NCI-H526 treated with DMSO at 0.1 percent for 48 hours (cell line): ENCODE measurements at regions not wholly inside any gene's neighbourhood (a gene's known extent, or its start where the extent isn't known, plus 50 kb on each side); places are given as distances from the start of the nearest gene placed in this dataset.
"Not testable (repeated sequence)": the region's sequence is repeated elsewhere in the genome, so short reads cannot be mapped to it uniquely, and the experiment has no call there.

Experiments used
- DNase-seq: peaks from one replicate; lab custom pipeline; 2025; lab: John Stamatoyannopoulos, UW

GRCh38 chr1:80181418-80181817 is 1174.9 kb upstream of the ADGRL4 start:
- no peak for DNase-seq

DNA sequence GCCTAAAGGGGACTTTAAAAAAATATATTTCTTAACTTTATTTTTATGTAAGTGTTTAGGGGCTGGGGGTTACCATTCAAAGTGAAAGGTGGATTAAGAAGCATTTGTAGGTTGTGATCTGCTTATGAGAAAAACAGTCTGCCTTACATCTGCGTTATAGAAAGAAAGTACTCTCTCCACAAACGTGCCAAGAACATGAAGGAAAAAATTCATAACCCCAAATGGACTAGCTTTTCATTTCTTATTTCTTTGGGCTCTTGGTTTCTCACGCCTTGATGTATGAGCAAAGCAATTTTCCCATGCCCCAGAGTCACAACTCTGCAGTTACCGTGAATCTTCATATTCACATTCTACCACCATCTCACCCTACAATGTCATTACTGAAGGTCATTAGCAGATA is 1165.1 kb upstream of the ADGRL4 start:
- no peak for DNase-seq

- no peak for DNase-seq
Measured at GRCh38 chr1:80170811-80171485, 1164.4 kb upstream of the ADGRL4 start.

GRCh38 chr1:80164150-80164549 is 1157.6 kb upstream of the ADGRL4 start:
- no peak for DNase-seq

GRCh38 chr1:80163686-80164085 is 1157.2 kb upstream of the ADGRL4 start:
- DNase-seq, result no peak

- no peak for DNase-seq
Measured at GRCh38 chr1:80158771-80159170, 1152.2 kb upstream of the ADGRL4 start.

DNA sequence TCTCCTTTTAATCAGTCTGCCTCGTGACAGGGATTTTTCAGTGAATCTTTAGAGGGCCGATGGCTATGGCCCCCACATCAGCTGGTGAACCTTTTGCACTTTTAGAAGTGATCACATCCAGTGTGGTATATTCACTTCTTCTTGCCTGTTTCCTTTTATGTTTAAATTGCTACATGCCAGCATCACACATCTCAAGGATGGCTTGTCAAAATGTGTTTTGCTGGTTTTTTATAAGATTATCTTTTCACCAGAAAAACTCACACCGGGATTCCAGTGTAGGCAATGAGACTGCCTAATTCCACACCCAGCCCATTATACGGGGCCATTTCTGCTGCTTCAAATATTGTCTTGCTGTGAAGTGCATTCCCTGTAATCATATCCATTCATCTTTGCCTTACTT is 1151.7 kb upstream of the ADGRL4 start:
- DNase-seq, result no peak

GRCh38 chr1:80155371-80155770 is 1148.8 kb upstream of the ADGRL4 start:
- DNase-seq, result no peak

DNA sequence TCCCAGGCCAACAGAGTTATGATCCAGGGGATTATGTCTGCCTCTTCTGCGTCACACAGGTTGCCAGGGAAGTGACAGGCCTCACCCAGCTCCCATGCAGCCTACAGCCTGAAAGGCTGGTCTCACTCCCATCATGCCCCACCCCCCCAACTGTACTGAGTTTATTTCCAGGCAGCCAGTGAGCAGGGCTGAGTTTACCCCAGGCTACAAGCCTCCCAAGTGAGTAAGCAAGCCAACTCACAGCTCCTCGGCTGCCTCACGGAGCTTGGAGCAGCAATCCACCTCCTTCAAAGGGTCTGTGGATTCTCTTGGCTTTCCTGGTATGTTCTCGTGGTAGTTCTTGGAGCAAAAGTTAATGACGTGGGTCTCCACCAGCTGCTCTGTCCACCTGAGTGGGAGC is 1147.6 kb upstream of the ADGRL4 start:
- no peak for DNase-seq

- DNase-seq, result no peak
Measured at GRCh38 chr1:80153762-80154161, 1147.2 kb upstream of the ADGRL4 start.

DNA sequence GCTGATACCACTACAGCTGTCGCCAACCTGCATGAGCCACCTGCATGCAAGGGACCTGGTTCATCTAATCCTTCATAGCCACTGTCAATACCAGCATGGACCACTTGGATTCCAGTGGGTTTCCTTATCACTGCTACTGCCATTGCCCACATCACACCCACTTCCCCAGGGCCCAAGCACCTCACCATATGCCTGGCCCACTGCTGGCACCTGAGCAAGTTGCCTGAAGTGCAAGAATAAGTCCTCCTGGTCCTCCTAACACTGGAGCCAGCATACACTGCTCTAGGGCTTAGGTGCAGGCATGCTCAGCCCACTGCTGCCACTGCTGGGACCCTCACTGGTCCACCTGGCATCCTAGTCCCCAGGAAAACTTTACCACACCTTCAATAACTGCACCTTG is 1136.8 kb upstream of the ADGRL4 start:
- DNase-seq, result no peak

DNA sequence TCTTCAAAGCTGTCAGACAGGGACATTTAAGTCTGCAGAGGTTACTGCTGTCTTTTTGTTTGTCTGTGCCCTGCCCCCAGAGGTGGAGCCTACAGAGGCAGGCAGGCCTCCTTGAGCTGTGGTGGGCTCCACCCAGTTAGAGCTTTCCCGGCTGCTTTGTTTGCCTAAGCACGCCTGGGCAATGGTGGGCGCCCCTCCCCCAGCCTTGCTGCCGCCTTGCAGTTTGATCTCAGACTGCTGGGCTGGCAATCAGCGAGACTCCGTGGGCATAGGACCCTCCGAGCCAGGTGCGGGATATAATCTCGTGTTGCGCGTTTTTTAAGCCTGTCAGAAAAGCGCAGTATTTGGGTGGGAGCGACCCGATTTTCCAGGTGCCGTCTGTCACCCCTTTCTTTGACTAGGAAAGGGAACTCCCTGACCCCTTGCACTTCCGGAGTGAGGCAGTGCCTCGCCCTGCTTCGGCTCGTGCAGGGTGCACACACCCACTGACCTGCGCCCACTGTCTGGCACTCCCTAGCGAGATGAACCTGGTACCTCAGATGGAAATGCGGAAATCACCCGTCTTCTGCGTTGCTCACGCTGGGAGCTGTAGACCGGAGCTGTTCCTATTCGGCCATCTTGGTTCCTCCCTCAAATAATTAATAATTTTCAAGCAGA is 1131.5 kb upstream of the ADGRL4 start:
- not testable (repeated sequence) for DNase-seq

GRCh38 chr1:80113168-80114038 is 1106.9 kb upstream of the ADGRL4 start:
- DNase-seq, result no peak

GRCh38 chr1:80101159-80101558 is 1094.6 kb upstream of the ADGRL4 start:
- DNase-seq, result no peak

DNA sequence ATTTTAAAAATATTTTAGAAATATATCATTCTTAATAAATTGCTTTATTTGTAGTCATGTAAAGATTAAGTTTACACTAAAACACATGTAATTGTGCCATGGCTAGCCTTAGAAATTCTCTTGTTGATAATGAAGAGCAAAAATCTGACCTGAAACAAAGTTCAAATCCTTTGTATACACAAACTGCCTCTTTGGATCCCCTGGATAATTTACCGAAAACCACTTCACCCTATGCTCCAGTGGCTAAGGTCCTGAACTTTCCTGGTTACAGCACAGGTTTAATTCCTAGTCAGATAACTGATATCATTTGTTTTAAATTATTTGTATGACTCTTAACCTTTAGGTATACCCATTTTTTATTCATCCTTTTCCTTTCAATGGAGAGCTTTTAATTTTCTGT is 1093.2 kb upstream of the ADGRL4 start:
- no peak for DNase-seq

DNA sequence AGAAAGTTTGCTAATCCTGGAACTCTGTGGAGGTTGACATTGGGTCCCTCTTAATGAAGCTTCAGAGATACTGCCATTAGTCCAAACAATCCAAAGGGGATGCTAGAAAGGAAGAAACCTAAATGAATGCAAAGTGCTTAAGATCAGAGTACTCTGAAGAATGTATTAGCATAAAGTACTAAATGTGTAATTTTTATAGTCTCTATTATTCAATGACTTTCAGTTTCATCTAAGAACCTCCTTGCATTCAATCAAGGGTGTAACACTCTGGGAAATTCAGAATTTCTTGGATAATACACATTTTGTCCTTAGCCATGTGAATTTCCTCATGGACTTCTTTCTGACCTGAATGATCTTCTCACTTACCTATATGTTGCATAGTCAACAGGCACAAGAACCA is 1078.5 kb upstream of the ADGRL4 start:
- no peak for DNase-seq

DNA sequence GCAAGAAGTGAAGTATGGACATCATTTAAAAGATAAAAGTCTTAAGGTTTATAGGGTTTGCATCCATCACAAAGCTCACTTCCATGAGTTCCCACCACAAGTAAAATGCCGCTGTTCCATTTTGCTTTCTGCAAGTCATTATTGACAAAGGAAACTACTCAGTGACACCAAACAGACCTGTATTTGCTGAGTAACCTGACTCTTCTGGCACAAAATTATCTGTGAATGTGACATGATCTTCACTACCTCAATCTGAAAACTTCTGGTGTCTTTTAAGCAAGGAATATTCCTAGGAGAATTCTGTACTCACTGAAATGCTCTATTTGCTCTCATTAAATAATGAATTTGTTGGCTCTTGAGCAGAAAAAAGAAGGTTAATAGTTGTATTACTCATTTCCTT is 1077.4 kb upstream of the ADGRL4 start:
- no peak for DNase-seq

DNA sequence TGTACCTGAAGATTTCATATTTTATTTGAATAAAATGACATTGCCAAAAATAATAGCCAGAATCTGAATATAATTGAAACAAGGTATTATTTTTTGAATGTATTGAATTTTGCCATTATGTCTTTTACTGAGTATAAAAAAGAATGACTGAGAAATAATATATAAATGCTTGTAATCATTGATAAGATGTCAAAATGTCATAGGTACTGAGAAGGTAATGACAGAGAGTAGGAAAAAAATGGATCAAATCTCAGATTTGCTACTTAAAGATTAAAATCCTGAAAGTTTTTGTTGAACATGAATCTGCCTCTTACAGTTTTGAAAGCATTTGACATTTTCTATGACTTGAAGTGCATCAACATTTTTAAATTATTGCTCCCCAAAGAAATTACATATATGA is 1069.9 kb upstream of the ADGRL4 start:
- no peak for DNase-seq

- no peak for DNase-seq
Measured at GRCh38 chr1:80075351-80075750, 1068.8 kb upstream of the ADGRL4 start.

- no peak for DNase-seq
Measured at GRCh38 chr1:80072563-80072962, 1066.0 kb upstream of the ADGRL4 start.

GRCh38 chr1:80066060-80066459 is 1059.5 kb upstream of the ADGRL4 start:
- DNase-seq, result no peak

GRCh38 chr1:80064524-80064923 is 1058.0 kb upstream of the ADGRL4 start:
- no peak for DNase-seq

DNA sequence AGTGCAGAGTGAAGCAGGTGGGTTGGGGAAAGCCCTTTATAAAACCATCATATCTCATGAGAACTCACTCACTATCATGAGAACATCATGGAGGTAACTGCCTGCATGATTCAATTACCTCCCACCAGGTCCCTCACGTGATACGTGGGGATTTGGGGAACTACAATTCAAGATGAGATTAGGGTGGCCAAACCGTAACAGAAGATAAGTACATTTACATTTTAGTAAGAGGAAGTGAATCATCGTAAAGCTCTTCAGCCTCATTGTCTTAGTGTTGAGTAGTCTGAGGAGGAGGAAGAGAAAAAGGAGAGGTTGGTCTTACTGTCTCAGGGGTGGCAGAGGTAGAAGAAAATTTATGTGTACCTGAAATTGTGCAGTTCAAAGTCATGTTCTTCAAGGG is 1053.4 kb upstream of the ADGRL4 start:
- no peak for DNase-seq
